HEK293 (cell line): ENCODE measurements at regions not wholly inside any gene's neighbourhood (a gene's known extent, or its start where the extent isn't known, plus 50 kb on each side); places are given as distances from the start of the nearest gene placed in this dataset.

Experiments
- CTCF ChIA-PET: fragments of 350-600 bp; formaldehyde crosslinking; extraction: SDS; loops from one replicate; lab custom pipeline; 2021; ENCODE audit warnings: antibody characterized with exemption; lab: Yijun Ruan, JAX
- POLR2A ChIA-PET: fragments of 300-600 bp; formaldehyde crosslinking; extraction: SDS; loops from one replicate; lab custom pipeline; 2020; ENCODE audit warnings: antibody characterized with exemption, inconsistent platforms; lab: Yijun Ruan, JAX
- H3K27ac ChIP-seq: fragments of 200-500 bp; sonication (Bioruptor generic); 2 replicates; pipeline ENCODE4 v1.5.1; 2014; ENCODE audit warnings: low read depth, low read length, control low read depth, inconsistent platforms; ENCODE audit errors: extremely low read depth
- H3K36me3 ChIP-seq, 2 experiments: fragments of 200-500 bp in 1 of 2; sonication (Bioruptor generic) in 1 of 2; 1 replicate in 1 of 2; 2 replicates in 1 of 2; pipeline ENCODE4 v1.5.1; 2014 to 2017; ENCODE audit warnings: inconsistent platforms in 2 of 2, low read length in 2 of 2; ENCODE audit not compliant: control insufficient read depth in 2 of 2, insufficient read depth in 1 of 2
- H3K4me1 ChIP-seq: fragments of 200-500 bp; sonication (Bioruptor generic); 2 replicates; pipeline ENCODE4 v1.5.1; 2014; ENCODE audit warnings: mild to moderate bottlenecking, low read length, inconsistent platforms; ENCODE audit not compliant: control insufficient read depth, insufficient read depth
- H3K4me3 ChIP-seq: 2 replicates; pipeline ENCODE4 v1.5.1; 2011; ENCODE audit warnings: low read depth, mild to moderate bottlenecking, control low read depth, low read length, moderate library complexity
- H3K9me3 ChIP-seq: fragments of 200-500 bp; sonication (Bioruptor generic); 2 replicates; pipeline ENCODE4 v1.5.1; 2014; ENCODE audit warnings: low read depth, low read length, inconsistent platforms; ENCODE audit not compliant: control insufficient read depth, insufficient read depth
- ATF2 ChIP-seq: fragments of 450-650 bp; formaldehyde crosslinking; IDR thresholded peaks from 2 replicates; pipeline ENCODE4 v1.5.1; 2016; ENCODE audit warnings: missing biosample characterization, missing genetic modification characterization, low read depth
- BCL11B ChIP-seq: fragments of 450-650 bp; formaldehyde crosslinking; IDR thresholded peaks from 2 replicates; pipeline ENCODE4 v1.5.1; 2016; ENCODE audit warnings: low read depth, missing biosample characterization, missing genetic modification characterization
- HOXA7 ChIP-seq: sonication (generic); formaldehyde crosslinking; IDR thresholded peaks from 2 replicates; pipeline ENCODE4 v1.8.1; 2022; ENCODE audit warnings: missing genetic modification reagents, borderline replicate concordance
- SETDB1 ChIP-seq: IDR thresholded peaks from one replicate; pipeline ENCODE4 v1.6.1; 2017; ENCODE audit warnings: mild to moderate bottlenecking, low read length, moderate library complexity, mixed read lengths; ENCODE audit not compliant: insufficient read length
- SP7 ChIP-seq: fragments of 450-650 bp; formaldehyde crosslinking; IDR thresholded peaks from 2 replicates; pipeline ENCODE4 v1.5.1; 2016; ENCODE audit warnings: missing biosample characterization, missing genetic modification characterization
- ZBTB20 ChIP-seq: fragments of 450-650 bp; formaldehyde crosslinking; IDR thresholded peaks from 2 replicates; pipeline ENCODE4 v1.5.1; 2016; ENCODE audit warnings: missing biosample characterization, missing genetic modification characterization
- ZNF148 ChIP-seq: fragments of 450-650 bp; formaldehyde crosslinking; IDR thresholded peaks from 2 replicates; pipeline ENCODE4 v1.5.0; 2017; ENCODE audit warnings: missing biosample characterization, missing genetic modification characterization, borderline replicate concordance
- ZNF174 ChIP-seq: fragments of 450-650 bp; formaldehyde crosslinking; IDR thresholded peaks from 2 replicates; pipeline ENCODE4 v1.5.0; 2017; ENCODE audit warnings: missing biosample characterization, mild to moderate bottlenecking, missing genetic modification characterization
- ZNF18 ChIP-seq: fragments of 450-650 bp; formaldehyde crosslinking; IDR thresholded peaks from 2 replicates; pipeline ENCODE4 v1.5.1; 2016; ENCODE audit warnings: missing biosample characterization, missing genetic modification characterization
- ZNF23 ChIP-seq: fragments of 450-650 bp; formaldehyde crosslinking; IDR thresholded peaks from 2 replicates; pipeline ENCODE4 v1.5.1; 2016; ENCODE audit warnings: missing biosample characterization, missing genetic modification characterization, borderline replicate concordance
- ZNF292 ChIP-seq: fragments of 450-650 bp; formaldehyde crosslinking; IDR thresholded peaks from 2 replicates; pipeline ENCODE4 v1.5.1; 2016; ENCODE audit warnings: low read depth, missing biosample characterization, missing genetic modification characterization, borderline replicate concordance
- ZNF335 ChIP-seq: fragments of 450-650 bp; formaldehyde crosslinking; conservative IDR thresholded peaks from 2 replicates; pipeline ENCODE4 v1.5.1; 2016; ENCODE audit warnings: missing biosample characterization, missing genetic modification characterization
- ZNF354C ChIP-seq: fragments of 450-650 bp; formaldehyde crosslinking; IDR thresholded peaks from 2 replicates; pipeline ENCODE4 v1.5.1; 2016; ENCODE audit warnings: missing biosample characterization, missing genetic modification characterization, low read depth, borderline replicate concordance
- ZNF362 ChIP-seq: fragments of 450-650 bp; formaldehyde crosslinking; IDR thresholded peaks from 2 replicates; pipeline ENCODE4 v1.5.1; 2016; ENCODE audit warnings: missing biosample characterization, missing genetic modification characterization
- ZNF394 ChIP-seq: fragments of 450-650 bp; formaldehyde crosslinking; IDR thresholded peaks from 2 replicates; pipeline ENCODE4 v1.5.1; 2016; ENCODE audit warnings: missing biosample characterization, missing genetic modification characterization, mild to moderate bottlenecking, moderate library complexity, borderline replicate concordance
- ZNF423 ChIP-seq: fragments of 450-650 bp; formaldehyde crosslinking; IDR thresholded peaks from 2 replicates; pipeline ENCODE4 v1.5.1; 2016; ENCODE audit warnings: missing biosample characterization, missing genetic modification characterization
- ZNF621 ChIP-seq: fragments of 450-650 bp; formaldehyde crosslinking; IDR thresholded peaks from 2 replicates; pipeline ENCODE4 v1.5.1; 2017; ENCODE audit warnings: missing biosample characterization, missing genetic modification characterization
- ZNF692 ChIP-seq: fragments of 450-650 bp; formaldehyde crosslinking; IDR thresholded peaks from 2 replicates; pipeline ENCODE4 v1.5.1; 2016; ENCODE audit warnings: missing biosample characterization, missing genetic modification characterization
- ZNF837 ChIP-seq: fragments of 450-650 bp; formaldehyde crosslinking; IDR thresholded peaks from 2 replicates; pipeline ENCODE4 v1.5.1; 2016; ENCODE audit warnings: missing biosample characterization, missing genetic modification characterization
- ZSCAN30 ChIP-seq: fragments of 450-650 bp; IDR thresholded peaks from 2 replicates; pipeline ENCODE4 v1.5.1; 2018; ENCODE audit warnings: missing biosample characterization, mild to moderate bottlenecking, missing genetic modification characterization, moderate library complexity

- peak; percentile 65; the same call in 1 of the 2 replicates for TF ChIP-seq ZNF394
- TF ChIP-seq ZNF692 (tag by site-specific recombination): 0 out of 2 replicates have a peak, but pooled peaks have one; percentile 15
- 0 out of 2 replicates have a peak, but pooled peaks have one; percentile 36 for TF ChIP-seq ZSCAN30 (tag by site-specific recombination)
- peak; percentile 28; the same call in 1 of the 2 replicates for TF ChIP-seq ZNF335 (tag by site-specific recombination)
- no peak for TF ChIP-seq ZBTB20 (tag by site-specific recombination)
- no peak for TF ChIP-seq ZNF18 (tag by site-specific recombination)
- TF ChIP-seq BCL11B (tag by site-specific recombination): no peak
- TF ChIP-seq, all 188 proteins: peak for 10
Measured at GRCh38 chr18:21997207-21998143, 171.9 kb upstream of the GATA6 start (continued).

- H3K4me3 ChIP-seq: no peak overlapping the region
- no peaks in the 10 kb centered on the region for H3K9me3 ChIP-seq
- H3K27ac ChIP-seq: no peak overlapping the region
- CTCF ChIA-PET: interaction anchor here (0.6 to 3.4 kb wide), 20 partner anchors 13 to 684 kb away, joined by 3 to 26 read pairs (median 4); no protein-coding TSS in a partner anchor
- TF ChIP-seq SETDB1: no peak
- no peak for TF ChIP-seq HOXA7 (CRISPR knock-in tag)
- no peak for TF ChIP-seq SP7 (tag by site-specific recombination)
- no peak for TF ChIP-seq ZNF354C (tag by site-specific recombination)
- TF ChIP-seq ATF2: no peak
- no peak for TF ChIP-seq ZNF423
- no peak for TF ChIP-seq ZNF621 (tag by site-specific recombination)
- TF ChIP-seq ZNF292: no peak
- no peak for TF ChIP-seq ZNF174
- no peak for TF ChIP-seq ZNF148 (tag by site-specific recombination)
- no peak for TF ChIP-seq ZNF362
- TF ChIP-seq ZNF837 (tag by site-specific recombination): no peak
- no peak for TF ChIP-seq ZNF23 (tag by site-specific recombination)
- POLR2A ChIA-PET: no interaction called here
- H3K4me1 ChIP-seq: no peaks in the 10 kb centered on the region
- H3K36me3 ChIP-seq: no peaks in the 10 kb centered on the region
Measured at GRCh38 chr18:21998486-21998885, 170.9 kb upstream of the GATA6 start.
